KMS-11 (cell line): ENCODE measurements at regions not wholly inside any gene's neighbourhood (a gene's known extent, or its start where the extent isn't known, plus 50 kb on each side); places are given as distances from the start of the nearest gene placed in this dataset.

Experiments used
- H2AFZ ChIP-seq: fragments of 200-600 bp; sonication (generic); 2 replicates; pipeline ENCODE4 v1.6.1; 2016; ENCODE audit warnings: antibody characterized with exemption, mixed run types, low read depth
- H3K27ac ChIP-seq: fragments of 200-600 bp; sonication (generic); 2 replicates; pipeline ENCODE4 v1.6.1; 2016; ENCODE audit warnings: mild to moderate bottlenecking, mixed run types
- H3K27me3 ChIP-seq: fragments of 200-600 bp; sonication (generic); 2 replicates; pipeline ENCODE4 v1.6.1; 2017; ENCODE audit warnings: mild to moderate bottlenecking, low read depth, mixed run types, moderate library complexity; ENCODE audit not compliant: insufficient read depth
- H3K36me3 ChIP-seq: fragments of 200-600 bp; sonication (generic); 2 replicates; pipeline ENCODE4 v1.6.1; 2017; ENCODE audit warnings: mild to moderate bottlenecking, mixed run types; ENCODE audit not compliant: insufficient read depth
- H3K4me1 ChIP-seq: fragments of 200-600 bp; sonication (generic); 2 replicates; pipeline ENCODE4 v1.6.1; 2016; ENCODE audit warnings: mild to moderate bottlenecking, low read depth, mixed run types; ENCODE audit not compliant: poor library complexity, severe bottlenecking
- H3K4me2 ChIP-seq: fragments of 200-600 bp; sonication (generic); 2 replicates; pipeline ENCODE4 v1.7.0; 2016; ENCODE audit warnings: mild to moderate bottlenecking, mixed run types
- H3K4me3 ChIP-seq: fragments of 200-600 bp; sonication (generic); IDR thresholded peaks from 2 replicates; pipeline ENCODE4 v1.6.1; 2017; ENCODE audit warnings: low read depth, low read length, mixed read lengths; ENCODE audit not compliant: insufficient read depth
- H3K79me2 ChIP-seq: fragments of 200-600 bp; sonication (generic); 2 replicates; pipeline ENCODE4 v1.6.1; 2016; ENCODE audit warnings: low read depth, mixed run types; ENCODE audit not compliant: insufficient read depth
- H3K9ac ChIP-seq: fragments of 200-600 bp; sonication (generic); 2 replicates; pipeline ENCODE4 v1.6.1; 2016; ENCODE audit warnings: mild to moderate bottlenecking, mixed run types
- H4K20me1 ChIP-seq: fragments of 200-600 bp; sonication (generic); 2 replicates; pipeline ENCODE4 v1.6.1; 2016; ENCODE audit warnings: mild to moderate bottlenecking, mixed run types; ENCODE audit not compliant: insufficient read depth
- TF ChIP-seq, protein P1 (sequence below): fragments of 200-600 bp; sonication (generic); conservative IDR thresholded peaks from 2 replicates; pipeline ENCODE4 v1.6.1; 2017; ENCODE audit warnings: low read depth, mild to moderate bottlenecking, antibody characterized with exemption, low read length, moderate library complexity, mixed read lengths

DNA sequence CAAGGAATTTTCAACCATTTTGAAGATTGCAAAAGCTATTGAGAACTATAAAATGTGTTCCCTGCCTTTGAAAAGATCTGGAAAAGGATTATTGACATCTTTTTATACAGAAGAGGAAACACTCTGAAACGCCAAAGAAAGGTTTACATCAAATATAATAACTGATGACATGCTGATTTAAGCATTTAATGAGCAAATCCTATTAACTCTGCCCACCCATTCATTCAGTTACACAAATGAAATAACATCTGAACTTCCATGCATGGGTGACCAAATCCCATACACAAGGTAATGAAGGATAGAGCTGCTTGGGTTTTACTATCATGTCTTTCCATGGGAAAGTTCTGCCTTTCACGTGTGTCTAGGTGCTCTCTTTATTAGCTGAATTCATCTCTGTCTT is 589.4 kb upstream of the WWC1 start:
- TF ChIP-seq, protein P1, sequence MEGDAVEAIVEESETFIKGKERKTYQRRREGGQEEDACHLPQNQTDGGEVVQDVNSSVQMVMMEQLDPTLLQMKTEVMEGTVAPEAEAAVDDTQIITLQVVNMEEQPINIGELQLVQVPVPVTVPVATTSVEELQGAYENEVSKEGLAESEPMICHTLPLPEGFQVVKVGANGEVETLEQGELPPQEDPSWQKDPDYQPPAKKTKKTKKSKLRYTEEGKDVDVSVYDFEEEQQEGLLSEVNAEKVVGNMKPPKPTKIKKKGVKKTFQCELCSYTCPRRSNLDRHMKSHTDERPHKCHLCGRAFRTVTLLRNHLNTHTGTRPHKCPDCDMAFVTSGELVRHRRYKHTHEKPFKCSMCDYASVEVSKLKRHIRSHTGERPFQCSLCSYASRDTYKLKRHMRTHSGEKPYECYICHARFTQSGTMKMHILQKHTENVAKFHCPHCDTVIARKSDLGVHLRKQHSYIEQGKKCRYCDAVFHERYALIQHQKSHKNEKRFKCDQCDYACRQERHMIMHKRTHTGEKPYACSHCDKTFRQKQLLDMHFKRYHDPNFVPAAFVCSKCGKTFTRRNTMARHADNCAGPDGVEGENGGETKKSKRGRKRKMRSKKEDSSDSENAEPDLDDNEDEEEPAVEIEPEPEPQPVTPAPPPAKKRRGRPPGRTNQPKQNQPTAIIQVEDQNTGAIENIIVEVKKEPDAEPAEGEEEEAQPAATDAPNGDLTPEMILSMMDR, result no peak
- Histone ChIP-seq H3K4me3 (no peak overlapping the region), H3K79me2 (no peaks in the 10 kb centered on the region), H3K27ac (no peak overlapping the region), H2AFZ (no peak overlapping the region), H3K36me3 (no peaks in the 10 kb centered on the region), H3K27me3 (no peaks in the 10 kb centered on the region), H3K4me2 (no peak overlapping the region), H3K4me1 (no peaks in the 10 kb centered on the region), H3K9ac (no peak overlapping the region), H4K20me1 (no peaks in the 10 kb centered on the region)

DNA sequence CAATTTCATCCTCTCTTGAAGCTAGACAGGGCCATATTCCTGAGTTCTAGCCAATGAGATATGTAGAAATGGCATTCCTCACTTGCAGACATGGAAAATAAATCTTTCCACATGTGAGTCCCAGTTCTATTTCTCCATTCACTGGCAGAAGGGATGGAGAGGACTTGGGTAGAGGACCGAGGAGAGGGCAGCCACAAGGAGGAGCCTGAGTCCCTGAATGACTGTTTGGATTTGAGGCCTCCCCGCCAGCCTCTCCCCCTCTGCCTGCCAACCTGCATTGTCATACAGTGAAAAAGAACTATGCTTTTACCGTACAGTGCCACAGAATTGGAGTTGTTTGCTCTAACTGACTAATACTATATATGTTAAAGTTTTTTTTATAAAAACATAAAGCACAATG is 583.0 kb upstream of the WWC1 start:
- TF ChIP-seq, protein P1, result no peak
- Histone ChIP-seq H4K20me1 (no peaks in the 10 kb centered on the region), H3K79me2 (no peaks in the 10 kb centered on the region), H3K27me3 (no peaks in the 10 kb centered on the region), H3K4me1 (no peaks in the 10 kb centered on the region), H3K36me3 (no peaks in the 10 kb centered on the region), H3K27ac (no peak overlapping the region), H3K4me2 (no peak overlapping the region), H3K9ac (no peak overlapping the region), H3K4me3 (no peak overlapping the region), H2AFZ (no peak overlapping the region)

DNA sequence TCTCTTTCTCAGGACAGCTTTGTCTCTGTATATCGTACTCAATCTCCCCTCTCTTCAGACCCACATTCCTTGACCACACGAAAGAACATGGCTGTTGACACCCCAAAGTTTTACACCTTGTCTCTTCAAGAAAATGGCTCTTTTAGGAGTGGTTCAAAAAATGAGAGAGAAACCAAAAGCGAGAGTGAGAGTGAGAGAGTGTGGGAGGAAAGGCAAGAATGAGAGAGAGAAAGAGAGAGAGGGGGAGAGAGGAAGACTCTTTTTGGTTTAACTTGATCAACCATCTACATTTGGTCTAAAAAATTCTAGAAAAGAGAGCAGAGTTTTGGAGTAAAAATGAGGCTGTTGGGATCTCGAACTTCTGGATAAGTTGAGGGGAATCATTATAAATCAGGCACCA is 581.8 kb upstream of the WWC1 start:
- Histone ChIP-seq H4K20me1 (no peaks in the 10 kb centered on the region), H2AFZ (no peak overlapping the region), H3K4me1 (no peaks in the 10 kb centered on the region), H3K9ac (no peak overlapping the region), H3K27me3 (no peaks in the 10 kb centered on the region), H3K27ac (no peak overlapping the region), H3K79me2 (no peaks in the 10 kb centered on the region), H3K36me3 (no peaks in the 10 kb centered on the region), H3K4me2 (no peak overlapping the region), H3K4me3 (no peak overlapping the region)
- TF ChIP-seq, protein P1, result no peak

DNA sequence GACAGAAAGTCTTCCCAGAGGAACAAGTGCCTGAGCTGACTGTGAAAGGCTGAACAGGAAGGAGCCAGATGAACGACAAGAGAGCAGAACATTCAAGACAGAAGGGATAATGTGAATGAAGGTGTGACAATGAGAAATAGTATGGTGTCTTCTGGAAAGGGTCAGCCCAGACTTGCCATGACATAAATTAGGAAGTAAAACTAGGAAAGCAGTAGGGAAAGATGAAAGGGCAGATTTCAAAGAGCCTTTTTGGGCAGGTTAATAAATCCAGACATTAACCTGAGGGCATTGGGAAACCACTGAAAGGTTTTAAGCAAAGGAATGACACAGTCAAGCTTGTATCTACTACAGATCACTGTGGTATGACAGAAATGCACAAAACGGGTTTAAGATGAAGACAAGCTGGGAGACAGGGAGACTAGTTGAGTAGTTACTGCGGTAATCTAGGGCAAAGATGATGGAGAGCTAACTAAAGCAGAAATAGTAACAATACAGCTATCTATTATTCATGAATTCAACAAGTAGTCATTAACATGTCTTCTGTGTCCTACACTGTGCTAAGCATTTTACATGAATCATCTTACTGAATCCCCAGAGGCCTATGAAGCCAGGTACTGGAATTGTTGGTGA is 580.9 kb upstream of the WWC1 start:
- no peak overlapping the region for H3K9ac ChIP-seq
- H2AFZ ChIP-seq, result no peak overlapping the region
- H3K27ac ChIP-seq, result no peak overlapping the region
- TF ChIP-seq, protein P1, result no peak
- H3K27me3 ChIP-seq, result no peaks in the 10 kb centered on the region
- H3K36me3 ChIP-seq, result no peaks in the 10 kb centered on the region
- H3K4me2 ChIP-seq, result no peak overlapping the region
- H4K20me1 ChIP-seq, result no peaks in the 10 kb centered on the region
- H3K4me3 ChIP-seq, result no peak overlapping the region
- H3K79me2 ChIP-seq, result no peaks in the 10 kb centered on the region
- no peaks in the 10 kb centered on the region for H3K4me1 ChIP-seq
